Endothelial cell of umbilical vein (primary cell): ENCODE measurements at regions not wholly inside any gene's neighbourhood (a gene's known extent, or its start where the extent isn't known, plus 50 kb on each side); places are given as distances from the start of the nearest gene placed in this dataset.

Experiments used
- EZH2 ChIP-seq: IDR thresholded peaks from 2 replicates; pipeline ENCODE4 v1.6.1; 2012; ENCODE audit warnings: borderline replicate concordance, low read depth, mild to moderate bottlenecking, moderate library complexity, low read length, inconsistent platforms; ENCODE audit not compliant: severe bottlenecking
- FOS ChIP-seq: IDR thresholded peaks from 2 replicates; pipeline ENCODE4 v1.6.1; 2011; ENCODE audit warnings: mild to moderate bottlenecking, low read length, moderate library complexity, borderline replicate concordance; ENCODE audit not compliant: insufficient read depth
- POLR2A ChIP-seq: IDR thresholded peaks from 2 replicates; pipeline ENCODE4 v1.6.1; 2012; ENCODE audit warnings: low read depth, mild to moderate bottlenecking, control low read depth, low read length
- POLR2AphosphoS5 ChIP-seq: IDR thresholded peaks from 2 replicates; pipeline ENCODE4 v1.6.1; 2012; ENCODE audit warnings: low read depth, mild to moderate bottlenecking, control low read depth, low read length, moderate library complexity; ENCODE audit not compliant: insufficient read depth
- TF ChIP-seq, protein P1 (sequence below), 2 donors: IDR thresholded peaks; 1 replicate in 1 of 2; 2 replicates in 1 of 2; pipeline ENCODE4 v1.5.1; 2011; ENCODE audit warnings: low read length in 2 of 2, mild to moderate bottlenecking in 2 of 2, moderate library complexity in 2 of 2, control low read depth in 1 of 2, inconsistent platforms in 1 of 2, low read depth in 1 of 2; ENCODE audit not compliant: insufficient read depth in 1 of 2; ENCODE audit errors: extremely low read depth in 1 of 2

DNA sequence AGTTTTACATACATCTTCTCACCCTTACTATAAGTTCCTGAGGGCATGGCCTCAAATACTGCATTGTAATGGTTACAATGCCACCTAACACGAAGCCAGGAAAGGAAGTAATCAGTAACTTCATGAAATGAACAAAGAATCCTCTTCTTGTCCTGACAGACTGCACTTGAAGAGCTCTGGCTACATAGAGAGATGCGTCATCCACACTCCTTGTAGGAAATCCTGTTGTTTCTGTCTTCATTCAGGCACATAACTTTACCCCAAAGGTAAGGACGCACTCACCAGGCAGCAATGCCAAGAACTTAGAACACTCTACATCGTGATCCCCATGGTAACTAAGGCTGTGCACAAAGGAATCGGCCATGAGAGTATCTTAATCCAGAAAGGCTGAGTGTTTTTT lies 80.3 kb upstream of the ARID5B start:
- TF ChIP-seq, protein P1, sequence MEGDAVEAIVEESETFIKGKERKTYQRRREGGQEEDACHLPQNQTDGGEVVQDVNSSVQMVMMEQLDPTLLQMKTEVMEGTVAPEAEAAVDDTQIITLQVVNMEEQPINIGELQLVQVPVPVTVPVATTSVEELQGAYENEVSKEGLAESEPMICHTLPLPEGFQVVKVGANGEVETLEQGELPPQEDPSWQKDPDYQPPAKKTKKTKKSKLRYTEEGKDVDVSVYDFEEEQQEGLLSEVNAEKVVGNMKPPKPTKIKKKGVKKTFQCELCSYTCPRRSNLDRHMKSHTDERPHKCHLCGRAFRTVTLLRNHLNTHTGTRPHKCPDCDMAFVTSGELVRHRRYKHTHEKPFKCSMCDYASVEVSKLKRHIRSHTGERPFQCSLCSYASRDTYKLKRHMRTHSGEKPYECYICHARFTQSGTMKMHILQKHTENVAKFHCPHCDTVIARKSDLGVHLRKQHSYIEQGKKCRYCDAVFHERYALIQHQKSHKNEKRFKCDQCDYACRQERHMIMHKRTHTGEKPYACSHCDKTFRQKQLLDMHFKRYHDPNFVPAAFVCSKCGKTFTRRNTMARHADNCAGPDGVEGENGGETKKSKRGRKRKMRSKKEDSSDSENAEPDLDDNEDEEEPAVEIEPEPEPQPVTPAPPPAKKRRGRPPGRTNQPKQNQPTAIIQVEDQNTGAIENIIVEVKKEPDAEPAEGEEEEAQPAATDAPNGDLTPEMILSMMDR (IDR thresholded peaks at IDR 0.05; ENCODE audit: extremely low read depth in 1 of 2, insufficient read depth in 1 of 2, low read depth in 1 of 2, low read length in 2 of 2): no peak
- no peak for TF ChIP-seq POLR2A
- TF ChIP-seq POLR2AphosphoS5: no peak
- no peak for TF ChIP-seq EZH2
- no peak for TF ChIP-seq FOS
